HG03103 (cell line): ENCODE measurements at regions not wholly inside any gene's neighbourhood (a gene's known extent, or its start where the extent isn't known, plus 50 kb on each side); places are given as distances from the start of the nearest gene placed in this dataset.
"Not testable (repeated sequence)": the region's sequence is repeated elsewhere in the genome, so short reads cannot be mapped to it uniquely, and the experiment has no call there.

Experiments used
- ATAC-seq: cut with Tn5 transposase; IDR thresholded peaks from one replicate; pipeline ENCODE4 v1.9.1; 2021; ENCODE audit warnings: low read depth; ENCODE audit not compliant: unreplicated experiment

DNA sequence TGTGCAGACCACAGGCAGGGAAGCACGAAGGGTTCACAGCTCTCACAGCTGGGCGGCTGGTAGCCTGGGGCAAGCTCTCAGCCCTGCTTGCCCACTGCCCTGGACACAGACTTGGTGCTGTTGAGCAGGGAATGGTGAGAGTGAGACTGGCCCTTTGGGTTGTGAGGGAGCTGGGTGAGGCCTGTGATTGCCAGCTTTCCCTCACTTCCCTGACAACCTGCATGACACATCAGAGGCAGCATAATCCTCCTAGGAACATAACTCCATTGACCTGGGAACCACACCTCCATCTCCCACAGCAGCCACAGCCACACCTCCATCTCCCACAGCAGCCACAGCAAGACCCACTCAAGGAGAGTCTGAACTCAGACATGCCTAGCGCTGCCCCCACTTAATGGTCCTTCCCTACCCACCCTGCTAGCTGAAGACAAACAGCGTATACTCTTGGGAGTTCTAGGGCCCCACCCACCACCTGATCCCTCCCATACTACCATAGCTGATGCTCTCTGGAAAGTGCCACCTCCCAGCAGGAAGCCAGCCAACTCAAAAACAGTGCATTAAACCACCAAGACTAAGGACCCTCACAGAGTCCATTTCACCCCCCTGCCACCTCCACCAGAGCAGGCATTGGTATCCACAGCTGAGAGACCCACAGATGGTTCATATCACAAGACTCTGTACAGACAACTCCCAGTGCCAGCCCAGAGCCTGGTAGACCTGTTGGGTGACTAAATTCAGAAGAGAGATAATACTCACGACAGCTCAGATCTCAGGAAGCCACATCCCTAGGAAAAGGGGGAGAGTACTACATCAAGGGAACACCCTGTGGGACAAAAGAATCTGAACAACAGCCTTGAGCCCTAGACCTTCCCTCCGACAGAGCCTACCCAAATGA, 60.2 kb upstream of the PRSS3 start:
- not testable (repeated sequence) for ATAC-seq

- ATAC-seq: no peak
Measured at GRCh38 chr9:33737811-33738606, 57.4 kb upstream of the PRSS3 start.

DNA sequence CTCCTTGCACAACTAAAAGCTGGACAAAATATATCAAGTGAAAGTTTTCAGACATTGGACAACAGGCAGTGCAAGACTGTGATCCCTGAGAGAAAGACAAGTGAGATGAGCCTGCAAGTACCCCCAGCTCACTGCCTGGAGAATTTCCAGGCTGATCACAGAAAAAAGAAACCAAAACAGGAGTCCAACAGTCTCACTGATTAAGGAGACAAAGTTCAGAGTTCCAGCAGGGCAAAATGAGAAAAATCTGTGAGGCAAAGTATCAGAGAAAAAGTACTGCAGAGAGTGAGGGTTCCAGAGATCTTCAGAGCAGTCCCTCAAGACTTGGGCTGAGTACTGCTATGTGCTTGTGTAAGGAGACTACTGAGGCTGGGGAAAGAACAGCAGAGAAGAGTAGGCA, 56.0 kb upstream of the PRSS3 start:
- ATAC-seq: no peak

GRCh38 chr9:33740075-33740474, 55.3 kb upstream of the PRSS3 start:
- no peak for ATAC-seq

DNA sequence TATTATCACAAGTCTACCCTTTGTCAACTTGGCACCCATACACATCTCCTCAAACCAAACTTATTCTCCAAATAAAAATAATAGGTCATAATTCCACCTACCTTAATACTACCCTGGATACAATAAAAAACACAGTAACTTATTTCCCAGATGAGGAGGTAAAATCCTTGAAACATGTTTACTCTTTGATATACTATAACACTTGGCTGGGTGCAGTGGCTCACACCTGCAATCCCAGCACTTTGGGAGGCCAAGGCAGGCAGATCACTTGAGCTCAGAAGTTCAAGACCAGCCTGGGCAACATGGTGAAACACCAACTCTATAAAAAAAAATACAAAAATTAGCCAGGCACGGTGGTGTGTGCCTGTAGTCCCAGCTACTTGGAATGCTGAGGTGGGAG, 54.4 kb upstream of the PRSS3 start:
- ATAC-seq: not testable (repeated sequence)

- ATAC-seq: no peak
Measured at GRCh38 chr9:33742051-33742450, 53.3 kb upstream of the PRSS3 start.

DNA sequence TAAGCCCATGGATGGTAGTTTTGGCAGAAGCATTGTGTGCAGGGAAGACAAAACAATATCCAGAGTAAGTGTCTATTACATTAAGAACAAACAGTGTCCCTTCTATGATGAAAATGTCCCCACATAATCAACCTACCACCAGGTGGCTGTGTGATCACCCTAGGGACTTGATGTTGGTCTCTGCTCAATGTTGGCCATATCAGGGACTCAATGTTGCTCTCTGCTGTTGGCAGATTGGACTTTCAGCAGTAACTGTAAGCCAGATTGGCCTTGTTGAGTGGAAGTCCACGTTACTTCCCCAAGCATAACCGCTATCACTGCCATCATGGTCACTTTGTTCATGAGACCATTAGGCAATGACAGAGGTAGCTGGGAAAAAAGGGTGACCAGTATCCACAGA, 52.8 kb upstream of the PRSS3 start:
- ATAC-seq: no peak
